ENCODE measurements at regions not wholly inside any gene's neighbourhood (a gene's known extent, or its start where the extent isn't known, plus 50 kb on each side); places are given as distances from the start of the nearest gene placed in this dataset.

DNA sequence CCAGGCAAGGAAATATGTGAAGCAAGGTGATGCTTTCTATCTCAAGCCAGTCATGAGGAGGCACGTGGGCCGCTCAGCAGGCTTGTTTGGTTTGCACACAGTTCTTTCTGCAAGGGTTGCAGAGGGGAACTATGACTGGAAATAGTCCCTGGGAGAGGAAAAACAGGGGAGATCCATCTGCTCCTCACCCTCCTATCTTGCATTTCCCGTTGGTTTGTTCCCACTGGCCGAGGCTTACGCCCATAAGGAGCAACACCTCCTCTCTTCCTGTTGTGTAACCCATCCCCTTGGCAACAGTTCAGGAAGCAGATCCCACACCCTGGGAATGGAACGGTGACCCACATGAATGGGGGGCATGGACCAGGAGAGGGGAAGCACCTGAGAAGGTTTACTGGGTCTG is 72.1 kb upstream of the MAGI1 start:
- Histone ChIP-seq H3K9ac (ENCODE audit: low read length) (no peak overlapping the region), H3K4me3 (ENCODE audit: insufficient read depth, low read length, poor library complexity, severe bottlenecking) (no peak overlapping the region), H3K27ac (ENCODE audit: low read depth, low read length) (no peak overlapping the region), H3K9me2 (replicated peaks; ENCODE audit: insufficient read depth, low read length) (no peaks in the 10 kb centered on the region), H4K20me1 (ENCODE audit: low read depth, low read length) (no peaks in the 10 kb centered on the region), H3F3A (ENCODE audit: insufficient read depth) (no peaks in the 10 kb centered on the region), H2AFZ (ENCODE audit: low read depth, low read length, severe bottlenecking) (no peak overlapping the region), H3K79me2 (ENCODE audit: insufficient read depth, low read length) (no peaks in the 10 kb centered on the region), H3K36me3 (ENCODE audit: low read length) (no peaks in the 10 kb centered on the region), H3K9me3 (ENCODE audit: insufficient read depth, low read length) (no peaks in the 10 kb centered on the region), H3K27me3 (ENCODE audit: low read length) (no peaks in the 10 kb centered on the region), H3K4me2 (ENCODE audit: low read depth, low read length, poor library complexity, severe bottlenecking) (no peak overlapping the region)
- no peak for TF ChIP-seq EZH2phosphoT487 (conservative IDR thresholded peaks at IDR 0.05; ENCODE audit: low read length)
- TF ChIP-seq, protein P1, sequence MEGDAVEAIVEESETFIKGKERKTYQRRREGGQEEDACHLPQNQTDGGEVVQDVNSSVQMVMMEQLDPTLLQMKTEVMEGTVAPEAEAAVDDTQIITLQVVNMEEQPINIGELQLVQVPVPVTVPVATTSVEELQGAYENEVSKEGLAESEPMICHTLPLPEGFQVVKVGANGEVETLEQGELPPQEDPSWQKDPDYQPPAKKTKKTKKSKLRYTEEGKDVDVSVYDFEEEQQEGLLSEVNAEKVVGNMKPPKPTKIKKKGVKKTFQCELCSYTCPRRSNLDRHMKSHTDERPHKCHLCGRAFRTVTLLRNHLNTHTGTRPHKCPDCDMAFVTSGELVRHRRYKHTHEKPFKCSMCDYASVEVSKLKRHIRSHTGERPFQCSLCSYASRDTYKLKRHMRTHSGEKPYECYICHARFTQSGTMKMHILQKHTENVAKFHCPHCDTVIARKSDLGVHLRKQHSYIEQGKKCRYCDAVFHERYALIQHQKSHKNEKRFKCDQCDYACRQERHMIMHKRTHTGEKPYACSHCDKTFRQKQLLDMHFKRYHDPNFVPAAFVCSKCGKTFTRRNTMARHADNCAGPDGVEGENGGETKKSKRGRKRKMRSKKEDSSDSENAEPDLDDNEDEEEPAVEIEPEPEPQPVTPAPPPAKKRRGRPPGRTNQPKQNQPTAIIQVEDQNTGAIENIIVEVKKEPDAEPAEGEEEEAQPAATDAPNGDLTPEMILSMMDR (IDR thresholded peaks at IDR 0.05; ENCODE audit: insufficient read depth, low read length, poor library complexity, severe bottlenecking) = no peak

DNA sequence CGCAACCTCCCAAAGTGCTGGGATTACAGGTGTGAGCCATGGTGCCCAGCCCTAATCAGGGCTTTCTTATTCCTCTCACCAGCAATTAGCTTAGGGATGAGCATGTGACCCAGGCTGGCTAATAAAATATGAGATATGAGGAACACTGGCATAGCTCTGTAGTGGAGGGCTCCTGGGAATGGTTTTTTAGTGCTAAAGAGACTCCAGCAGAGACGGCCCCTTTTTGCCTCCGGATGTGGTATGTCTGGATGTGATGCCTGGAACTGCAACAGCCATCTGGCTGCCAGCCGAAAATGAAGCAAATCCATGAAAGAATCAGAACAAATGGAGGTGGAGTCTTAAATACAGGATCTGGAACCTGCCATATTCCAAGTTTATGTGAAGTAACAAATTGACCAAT is 69.1 kb upstream of the MAGI1 start:
- Histone ChIP-seq H3K79me2 (ENCODE audit: insufficient read depth, low read length) (no peaks in the 10 kb centered on the region), H2AFZ (ENCODE audit: low read depth, low read length, severe bottlenecking) (no peak overlapping the region), H3K4me2 (ENCODE audit: low read depth, low read length, poor library complexity, severe bottlenecking) (no peak overlapping the region), H3K9ac (ENCODE audit: low read length) (no peak overlapping the region), H3F3A (ENCODE audit: insufficient read depth) (no peaks in the 10 kb centered on the region), H3K27ac (ENCODE audit: low read depth, low read length) (no peak overlapping the region), H3K9me2 (replicated peaks; ENCODE audit: insufficient read depth, low read length) (no peaks in the 10 kb centered on the region), H3K27me3 (ENCODE audit: low read length) (no peaks in the 10 kb centered on the region), H3K36me3 (ENCODE audit: low read length) (no peaks in the 10 kb centered on the region), H3K9me3 (ENCODE audit: insufficient read depth, low read length) (no peaks in the 10 kb centered on the region), H4K20me1 (ENCODE audit: low read depth, low read length) (no peaks in the 10 kb centered on the region), H3K4me3 (ENCODE audit: insufficient read depth, low read length, poor library complexity, severe bottlenecking) (no peak overlapping the region)
- TF ChIP-seq EZH2phosphoT487 (conservative IDR thresholded peaks at IDR 0.05; ENCODE audit: low read length) = no peak

DNA sequence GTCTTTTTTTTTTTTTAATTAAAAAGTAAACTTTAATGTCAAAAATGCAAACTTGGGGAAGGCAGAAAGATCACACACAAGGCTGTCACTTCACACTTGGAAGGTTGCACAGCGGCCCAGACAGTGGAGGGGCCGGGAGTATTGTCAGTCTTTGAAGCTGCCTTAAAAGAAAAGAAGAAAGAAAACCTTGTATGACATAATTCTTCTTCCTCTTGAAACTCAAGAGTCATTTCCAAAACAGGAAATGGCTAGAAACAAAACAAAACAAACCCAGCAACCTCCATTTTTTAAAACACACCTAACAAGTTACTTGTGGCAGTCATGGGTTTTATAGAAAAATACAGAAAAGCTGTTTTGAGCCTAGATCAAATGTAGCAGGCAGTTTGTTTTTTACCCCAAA is 68.1 kb upstream of the MAGI1 start:
- TF ChIP-seq EZH2phosphoT487 (conservative IDR thresholded peaks at IDR 0.05; ENCODE audit: low read length) = no peak
- TF ChIP-seq, protein P1 (IDR thresholded peaks at IDR 0.05; ENCODE audit: insufficient read depth, low read length, poor library complexity, severe bottlenecking) = no peak
- Histone ChIP-seq H3K36me3 (ENCODE audit: low read length) (no peaks in the 10 kb centered on the region), H3K27ac (ENCODE audit: low read depth, low read length) (no peak overlapping the region), H3K79me2 (ENCODE audit: insufficient read depth, low read length) (no peaks in the 10 kb centered on the region), H3K4me2 (ENCODE audit: low read depth, low read length, poor library complexity, severe bottlenecking) (no peak overlapping the region), H3K27me3 (ENCODE audit: low read length) (no peaks in the 10 kb centered on the region), H3K9me3 (ENCODE audit: insufficient read depth, low read length) (no peaks in the 10 kb centered on the region), H3K9me2 (replicated peaks; ENCODE audit: insufficient read depth, low read length) (no peaks in the 10 kb centered on the region), H2AFZ (ENCODE audit: low read depth, low read length, severe bottlenecking) (no peak overlapping the region), H3K4me3 (ENCODE audit: insufficient read depth, low read length, poor library complexity, severe bottlenecking) (no peak overlapping the region), H4K20me1 (ENCODE audit: low read depth, low read length) (no peaks in the 10 kb centered on the region), H3K9ac (ENCODE audit: low read length) (no peak overlapping the region), H3F3A (ENCODE audit: insufficient read depth) (no peaks in the 10 kb centered on the region)

DNA sequence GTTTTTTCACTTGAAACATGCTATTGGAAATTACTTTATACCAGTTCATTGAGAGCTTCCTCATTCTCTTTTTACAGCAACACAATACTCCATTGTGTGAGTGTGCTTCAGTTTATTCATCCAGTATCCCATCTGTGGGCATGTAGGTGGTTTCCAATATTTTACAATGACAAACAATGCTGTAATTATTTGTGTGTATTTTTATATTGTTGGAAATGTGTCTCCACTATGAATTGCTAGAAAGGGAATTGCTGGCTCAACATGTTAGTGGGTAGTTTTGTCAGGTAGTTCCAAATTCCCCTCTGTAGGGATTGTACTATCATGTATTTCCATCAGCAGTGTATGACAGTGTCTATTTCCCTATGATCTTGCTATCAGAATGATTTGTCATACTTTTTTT is 65.8 kb upstream of the MAGI1 start:
- Histone ChIP-seq H3K9me2 (replicated peaks; ENCODE audit: insufficient read depth, low read length) (no peaks in the 10 kb centered on the region), H3K27me3 (ENCODE audit: low read length) (no peaks in the 10 kb centered on the region), H3K4me3 (ENCODE audit: insufficient read depth, low read length, poor library complexity, severe bottlenecking) (no peak overlapping the region), H3K9ac (ENCODE audit: low read length) (no peak overlapping the region), H3K27ac (ENCODE audit: low read depth, low read length) (no peak overlapping the region), H3K9me3 (ENCODE audit: insufficient read depth, low read length) (no peaks in the 10 kb centered on the region), H4K20me1 (ENCODE audit: low read depth, low read length) (no peaks in the 10 kb centered on the region), H3K36me3 (ENCODE audit: low read length) (no peaks in the 10 kb centered on the region), H3F3A (ENCODE audit: insufficient read depth) (no peaks in the 10 kb centered on the region), H3K79me2 (ENCODE audit: insufficient read depth, low read length) (no peaks in the 10 kb centered on the region), H2AFZ (ENCODE audit: low read depth, low read length, severe bottlenecking) (no peak overlapping the region), H3K4me2 (ENCODE audit: low read depth, low read length, poor library complexity, severe bottlenecking) (no peak overlapping the region)
- no peak for TF ChIP-seq EZH2phosphoT487 (conservative IDR thresholded peaks at IDR 0.05; ENCODE audit: low read length)
- TF ChIP-seq, protein P1 (IDR thresholded peaks at IDR 0.05; ENCODE audit: insufficient read depth, low read length, poor library complexity, severe bottlenecking) = no peak

Measured in SU-DHL-6 (cell line).